ENCODE measurements at regions not wholly inside any gene's neighbourhood (a gene's known extent, or its start where the extent isn't known, plus 50 kb on each side); places are given as distances from the start of the nearest gene placed in this dataset.
"Not testable (repeated sequence)": the region's sequence is repeated elsewhere in the genome, so short reads cannot be mapped to it uniquely, and the experiment has no call there.

GRCh38 chr12:19775976-19776375 lies 336.7 kb downstream of the AEBP2 start:
- peaks cover 20% of the 10 kb centered on the region for H3K4me1 Mint-ChIP-seq (ENCODE audit: low read depth)
- H3K9me3 Mint-ChIP-seq; H3K36me3 Mint-ChIP-seq (ENCODE audit: low read depth); H3K27ac Mint-ChIP-seq; intact Hi-C loops (cut with micrococcal nuclease); H3K4me3 Mint-ChIP-seq (ENCODE audit: low read depth); H3K27me3 Mint-ChIP-seq (ENCODE audit: low read depth); DNase-seq (ENCODE audit: low spot score): not testable (repeated sequence)

DNA sequence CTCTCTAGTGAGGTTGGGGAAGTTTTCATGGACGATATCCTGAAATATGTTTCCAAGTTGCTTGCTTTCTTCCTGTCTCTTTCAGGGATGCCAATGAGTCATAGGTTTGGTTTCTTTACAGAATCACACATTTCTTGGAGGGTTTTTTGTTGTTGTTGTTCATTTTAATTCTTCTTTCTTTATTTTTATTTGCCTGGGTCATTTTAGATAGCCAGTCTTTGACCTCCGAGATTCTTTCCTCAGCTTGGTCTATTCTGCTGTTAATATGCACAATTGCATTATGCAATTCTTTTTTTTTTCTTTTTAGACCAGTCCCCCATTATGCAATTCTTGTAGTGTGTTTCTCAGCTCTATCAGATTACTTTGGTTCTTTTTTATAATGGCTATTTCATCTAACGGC lies 338.9 kb downstream of the AEBP2 start:
- no peaks in the 10 kb centered on the region for H3K27me3 Mint-ChIP-seq (ENCODE audit: low read depth)

GRCh38 chr12:19778797-19779196 lies 339.5 kb downstream of the AEBP2 start:
- intact Hi-C loops (cut with micrococcal nuclease) = no loop called here
- Mint-ChIP-seq H3K4me1 (ENCODE audit: low read depth) (peaks cover 17% of the 10 kb centered on the region), H3K4me3 (ENCODE audit: low read depth) (no peak overlapping the region), H3K36me3 (ENCODE audit: low read depth) (no peaks in the 10 kb centered on the region), H3K27me3 (ENCODE audit: low read depth) (no peaks in the 10 kb centered on the region), H3K9me3 (peaks cover 9% of the 10 kb centered on the region), H3K27ac (peak overlapping the region; percentile 29)
- no peak for DNase-seq (ENCODE audit: low spot score)

More for the DNA sequence above, 338.9 kb downstream of the AEBP2 start:
- no peak overlapping the region for H3K27ac Mint-ChIP-seq
- intact Hi-C loops (cut with micrococcal nuclease) = no loop called here
- H3K4me1 Mint-ChIP-seq (ENCODE audit: low read depth) = peaks cover 17% of the 10 kb centered on the region
- DNase-seq (ENCODE audit: low spot score) = no peak
- no peak overlapping the region for H3K4me3 Mint-ChIP-seq (ENCODE audit: low read depth)
- H3K36me3 Mint-ChIP-seq (ENCODE audit: low read depth) = no peaks in the 10 kb centered on the region
- H3K9me3 Mint-ChIP-seq = peaks cover 9% of the 10 kb centered on the region

DNA sequence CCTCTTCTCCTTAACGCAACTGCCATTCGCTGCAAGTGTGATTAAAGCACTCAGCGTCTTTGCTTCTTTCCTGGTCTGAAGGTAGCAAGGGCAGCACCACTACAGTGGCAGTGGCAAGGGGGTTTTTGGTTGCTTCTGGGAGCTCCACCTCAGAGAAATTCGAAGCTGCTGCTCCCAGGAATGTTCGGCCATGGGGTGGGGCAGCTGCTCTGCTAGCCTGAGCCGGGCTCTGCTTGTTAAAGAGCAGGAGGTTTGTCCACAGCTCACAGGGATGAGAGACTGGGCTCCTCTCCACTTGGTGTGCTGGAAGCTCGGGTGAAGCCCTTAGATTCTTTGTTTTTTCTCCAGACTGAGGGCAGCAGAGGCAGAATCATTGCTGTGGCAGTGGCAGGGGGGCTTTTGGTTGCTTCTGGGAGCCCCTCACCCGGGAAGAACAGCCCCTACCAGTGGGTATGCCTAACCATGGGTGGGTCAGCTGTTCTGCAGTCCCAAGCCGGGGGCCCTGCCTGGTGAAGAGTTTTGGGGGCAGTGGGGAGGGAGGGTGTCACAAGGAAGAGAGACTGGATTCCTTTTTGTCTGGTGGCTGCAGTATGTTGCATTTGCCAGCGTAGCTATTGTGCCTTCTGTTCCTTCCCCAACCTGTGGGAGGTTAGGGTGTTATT lies 340.2 kb downstream of the AEBP2 start:
- no peaks in the 10 kb centered on the region for H3K27me3 Mint-ChIP-seq (ENCODE audit: low read depth)
- peaks cover 9% of the 10 kb centered on the region for H3K9me3 Mint-ChIP-seq
- H3K36me3 Mint-ChIP-seq (ENCODE audit: low read depth) = no peaks in the 10 kb centered on the region
- DNase-seq (ENCODE audit: low spot score) = no peak
- H3K4me3 Mint-ChIP-seq (ENCODE audit: low read depth) = no peak overlapping the region
- peaks cover 17% of the 10 kb centered on the region for H3K4me1 Mint-ChIP-seq (ENCODE audit: low read depth)
- peak overlapping the region; percentile 7 for H3K27ac Mint-ChIP-seq
- intact Hi-C loops (cut with micrococcal nuclease) = no loop called here

DNA sequence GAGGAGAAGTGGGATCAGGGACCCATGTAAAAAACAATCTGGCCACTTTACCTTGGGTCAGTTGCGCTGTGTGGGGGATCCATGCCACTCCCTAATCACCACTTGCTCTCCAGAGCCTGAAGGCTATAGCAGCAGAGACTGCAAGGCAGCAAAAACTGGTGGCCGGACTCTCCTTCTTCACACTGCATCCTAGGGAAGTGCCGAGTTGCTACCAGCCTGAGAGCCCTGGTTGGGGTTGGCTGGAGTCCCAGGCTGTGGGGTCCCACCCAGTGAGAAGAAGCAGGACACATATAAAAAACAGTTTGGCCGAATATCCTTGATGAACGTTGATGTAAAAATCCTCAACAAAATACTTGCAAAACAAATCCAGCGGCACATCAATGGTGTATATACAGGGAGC lies 341.2 kb downstream of the AEBP2 start:
- DNase-seq (ENCODE audit: low spot score) = no peak
- H3K4me1 Mint-ChIP-seq (ENCODE audit: low read depth) = peaks cover 17% of the 10 kb centered on the region
- H3K4me3 Mint-ChIP-seq (ENCODE audit: low read depth) = no peak overlapping the region
- no peaks in the 10 kb centered on the region for H3K27me3 Mint-ChIP-seq (ENCODE audit: low read depth)
- peak overlapping the region; percentile 9 for H3K27ac Mint-ChIP-seq
- peaks cover 4% of the 10 kb centered on the region for H3K36me3 Mint-ChIP-seq (ENCODE audit: low read depth)
- intact Hi-C loops (cut with micrococcal nuclease) = no loop called here
- H3K9me3 Mint-ChIP-seq = peaks cover 14% of the 10 kb centered on the region

GRCh38 chr12:19783547-19784444 lies 344.5 kb downstream of the AEBP2 start:
- H3K27me3 Mint-ChIP-seq (ENCODE audit: low read depth) = no peaks in the 10 kb centered on the region
- H3K27ac Mint-ChIP-seq = no peak overlapping the region
- DNase-seq (ENCODE audit: low spot score) = no peak
- H3K4me3 Mint-ChIP-seq (ENCODE audit: low read depth) = no peak overlapping the region
- intact Hi-C loops (cut with micrococcal nuclease) = no loop called here
- peaks cover 9% of the 10 kb centered on the region for H3K36me3 Mint-ChIP-seq (ENCODE audit: low read depth)
- H3K4me1 Mint-ChIP-seq (ENCODE audit: low read depth) = peaks cover 8% of the 10 kb centered on the region
- peaks cover 32% of the 10 kb centered on the region for H3K9me3 Mint-ChIP-seq

DNA sequence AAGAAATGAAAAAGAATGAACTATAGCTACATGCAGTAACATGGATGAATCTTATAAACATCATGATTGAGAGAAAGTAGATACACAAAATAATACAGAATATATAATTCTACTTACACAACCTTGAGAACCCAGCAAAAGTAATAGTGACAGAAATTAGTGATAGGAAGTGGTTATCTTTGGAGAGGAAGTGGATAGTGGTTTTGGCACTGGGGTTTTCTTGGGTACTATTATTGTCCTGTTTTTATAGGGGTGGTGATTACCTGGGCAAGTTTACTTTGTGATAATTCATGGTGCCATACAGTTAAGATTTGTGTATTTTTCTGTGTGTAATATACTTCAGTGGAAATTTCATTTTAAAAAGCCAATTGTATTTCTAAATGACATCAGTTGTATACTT lies 352.7 kb downstream of the AEBP2 start:
- H3K27ac Mint-ChIP-seq = peak overlapping the region; percentile 38
- DNase-seq (ENCODE audit: low spot score) = no peak
- intact Hi-C loops (cut with micrococcal nuclease) = loop anchor here (1.0 to 5.0 kb wide), 2 partner anchors 9 to 40 kb away; no protein-coding TSS in a partner anchor

DNA sequence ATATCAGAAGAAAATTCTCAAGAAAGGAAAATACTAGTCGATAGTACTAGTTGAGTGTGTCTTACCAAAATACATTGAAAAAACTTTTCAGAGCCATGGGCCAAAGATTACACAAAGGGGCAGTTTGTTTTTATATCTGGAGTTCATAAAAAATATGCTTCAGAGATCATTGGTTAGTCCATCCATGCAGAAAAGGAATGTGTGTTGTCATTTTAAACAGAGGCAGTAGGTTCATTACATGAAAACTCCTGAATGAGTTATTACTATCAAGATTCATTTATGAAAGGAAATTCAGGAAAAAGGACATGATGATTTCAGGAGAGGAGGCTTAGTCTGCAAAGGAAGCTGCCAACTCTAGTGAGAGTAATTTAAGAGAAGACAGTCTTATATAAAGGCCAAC lies 354.8 kb downstream of the AEBP2 start:
- no peaks in the 10 kb centered on the region for H3K27me3 Mint-ChIP-seq (ENCODE audit: low read depth)
- H3K4me3 Mint-ChIP-seq (ENCODE audit: low read depth) = no peak overlapping the region
- DNase-seq (ENCODE audit: low spot score) = no peak
- peaks cover 3% of the 10 kb centered on the region for H3K36me3 Mint-ChIP-seq (ENCODE audit: low read depth)
- H3K4me1 Mint-ChIP-seq (ENCODE audit: low read depth) = peaks cover 29% of the 10 kb centered on the region
- intact Hi-C loops (cut with micrococcal nuclease) = loop anchor here (5.0 kb wide), 1 partner anchor 38 kb away; no protein-coding TSS in a partner anchor
- peak overlapping the region; percentile 2 for H3K27ac Mint-ChIP-seq
- H3K9me3 Mint-ChIP-seq = peaks cover 12% of the 10 kb centered on the region

More for the DNA sequence above, 352.7 kb downstream of the AEBP2 start:
- peaks cover 13% of the 10 kb centered on the region for H3K9me3 Mint-ChIP-seq
- no peaks in the 10 kb centered on the region for H3K27me3 Mint-ChIP-seq (ENCODE audit: low read depth)
- no peak overlapping the region for H3K4me3 Mint-ChIP-seq (ENCODE audit: low read depth)
- H3K4me1 Mint-ChIP-seq (ENCODE audit: low read depth) = peaks cover 29% of the 10 kb centered on the region
- peaks cover 4% of the 10 kb centered on the region for H3K36me3 Mint-ChIP-seq (ENCODE audit: low read depth)

GRCh38 chr12:19799216-19799615 lies 359.9 kb downstream of the AEBP2 start:
- DNase-seq (ENCODE audit: low spot score) = no peak
- intact Hi-C loops (cut with micrococcal nuclease) = no loop called here
- peaks cover 22% of the 10 kb centered on the region for H3K4me1 Mint-ChIP-seq (ENCODE audit: low read depth)
- peaks cover 3% of the 10 kb centered on the region for H3K36me3 Mint-ChIP-seq (ENCODE audit: low read depth)
- H3K9me3 Mint-ChIP-seq = peaks cover 13% of the 10 kb centered on the region
- H3K4me3 Mint-ChIP-seq (ENCODE audit: low read depth) = no peak overlapping the region
- H3K27me3 Mint-ChIP-seq (ENCODE audit: low read depth) = no peaks in the 10 kb centered on the region
- H3K27ac Mint-ChIP-seq = peak overlapping the region; percentile 42

GRCh38 chr12:19799895-19800602 lies 360.8 kb downstream of the AEBP2 start:
- Mint-ChIP-seq H3K4me1 (ENCODE audit: low read depth) (peaks cover 21% of the 10 kb centered on the region), H3K27me3 (ENCODE audit: low read depth) (no peaks in the 10 kb centered on the region), H3K27ac (peak overlapping the region; percentile 89), H3K9me3 (peaks cover 12% of the 10 kb centered on the region), H3K36me3 (ENCODE audit: low read depth) (peaks cover 3% of the 10 kb centered on the region), H3K4me3 (ENCODE audit: low read depth) (no peak overlapping the region)
- intact Hi-C loops (cut with micrococcal nuclease) = loop anchor here (2.0 to 10.0 kb wide), 3 partner anchors 43 to 1655 kb away; no protein-coding TSS in a partner anchor
- no peak for DNase-seq (ENCODE audit: low spot score)

GRCh38 chr12:19800884-19801283 lies 361.6 kb downstream of the AEBP2 start:
- H3K27ac Mint-ChIP-seq = peak overlapping the region; percentile 83
- no peaks in the 10 kb centered on the region for H3K27me3 Mint-ChIP-seq (ENCODE audit: low read depth)
- H3K4me1 Mint-ChIP-seq (ENCODE audit: low read depth) = peaks cover 21% of the 10 kb centered on the region
- intact Hi-C loops (cut with micrococcal nuclease) = loop anchor here (1.0 to 10.0 kb wide), 8 partner anchors 9 to 1654 kb away; no protein-coding TSS in a partner anchor
- DNase-seq (ENCODE audit: low spot score) = no peak
- peaks cover 12% of the 10 kb centered on the region for H3K9me3 Mint-ChIP-seq
- H3K4me3 Mint-ChIP-seq (ENCODE audit: low read depth) = no peak overlapping the region
- H3K36me3 Mint-ChIP-seq (ENCODE audit: low read depth) = peaks cover 3% of the 10 kb centered on the region

DNA sequence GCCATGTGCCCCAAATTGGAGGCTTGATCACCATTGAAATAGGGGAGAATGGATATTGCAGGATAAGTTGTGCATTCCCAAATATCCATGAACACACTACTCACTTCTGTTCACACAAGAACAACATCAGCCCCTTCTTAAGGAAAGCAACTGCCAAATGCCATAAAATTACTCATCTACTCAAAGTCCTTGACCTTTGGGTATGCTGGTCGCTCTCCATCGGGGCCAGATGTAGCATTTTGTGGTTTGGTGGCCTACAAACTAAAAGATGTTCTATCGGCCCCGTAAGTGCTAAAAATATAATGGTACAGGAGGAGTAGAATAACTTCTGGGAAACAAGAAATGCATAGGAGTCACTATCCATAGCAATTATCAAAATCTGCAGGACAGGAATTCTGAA lies 362.6 kb downstream of the AEBP2 start:
- peaks cover 23% of the 10 kb centered on the region for H3K4me1 Mint-ChIP-seq (ENCODE audit: low read depth)
- peak overlapping the region; percentile 49 for H3K27ac Mint-ChIP-seq
- peaks cover 9% of the 10 kb centered on the region for H3K36me3 Mint-ChIP-seq (ENCODE audit: low read depth)
- intact Hi-C loops (cut with micrococcal nuclease) = loop anchor here (1.0 to 10.0 kb wide), 8 partner anchors 10 to 1653 kb away; no protein-coding TSS in a partner anchor
- H3K9me3 Mint-ChIP-seq = peaks cover 12% of the 10 kb centered on the region
- DNase-seq (ENCODE audit: low spot score) = no peak
- H3K4me3 Mint-ChIP-seq (ENCODE audit: low read depth) = no peak overlapping the region
- no peaks in the 10 kb centered on the region for H3K27me3 Mint-ChIP-seq (ENCODE audit: low read depth)
